Spleen (tissue), 11 donors: ENCODE measurements at regions not wholly inside any gene's neighbourhood (a gene's known extent, or its start where the extent isn't known, plus 50 kb on each side); places are given as distances from the start of the nearest gene placed in this dataset.

Experiments used
- DNase-seq: peaks from one replicate; pipeline ENCODE4 v3.0.0-alpha.2; 2020
- H3K27ac ChIP-seq, 8 donors: fragments of 200-600 bp; sonication (generic) in 7 of 8; 1 replicate in 4 of 8; 2 replicates in 4 of 8; pipeline versions ENCODE4 v1.5.0 to v1.8.0; 2016 to 2021; ENCODE audit warnings: inconsistent platforms in 4 of 8, mild to moderate bottlenecking in 4 of 8, moderate library complexity in 1 of 8
- H3K27me3 ChIP-seq, 7 donors: fragments of 200-600 bp; sonication (generic) in 6 of 7; replicated peaks in 1 of 7; 1 replicate in 4 of 7; 2 replicates in 3 of 7; pipeline versions ENCODE4 v1.5.0 to v1.8.0; 2016 to 2021; ENCODE audit warnings: inconsistent platforms in 3 of 7, mild to moderate bottlenecking in 1 of 7
- H3K36me3 ChIP-seq, 6 donors: fragments of 200-600 bp; sonication (generic) in 5 of 6; 1 replicate in 4 of 6; 2 replicates in 2 of 6; pipeline versions ENCODE4 v1.5.0 to v1.8.0; 2016 to 2021; ENCODE audit warnings: inconsistent platforms in 2 of 6
- H3K4me1 ChIP-seq, 6 donors: fragments of 200-600 bp; sonication (generic) in 5 of 6; 1 replicate in 3 of 6; 2 replicates in 3 of 6; pipeline versions ENCODE4 v1.5.0 to v1.8.0; 2016 to 2021; ENCODE audit warnings: inconsistent platforms in 3 of 6
- H3K4me3 ChIP-seq, 8 donors: fragments of 200-600 bp; sonication (generic) in 7 of 8; 1 replicate in 4 of 8; 2 replicates in 4 of 8; pipeline versions ENCODE4 v1.5.0 to v1.8.0; 2016 to 2021; ENCODE audit warnings: inconsistent platforms in 4 of 8, mild to moderate bottlenecking in 4 of 8, moderate library complexity in 2 of 8
- H3K9me3 ChIP-seq, 8 donors: fragments of 200-600 bp; sonication (generic) in 7 of 8; 1 replicate in 4 of 8; 2 replicates in 4 of 8; pipeline versions ENCODE4 v1.5.0 to v1.8.0; 2016 to 2021; ENCODE audit warnings: inconsistent platforms in 4 of 8
- CTCF ChIP-seq, 11 experiments: fragments of 200-600 bp in 7 of 11; fragments of 450-650 bp in 4 of 11; sonication (generic) in 4 of 11; IDR thresholded peaks in 8 of 11; conservative IDR thresholded peaks in 3 of 11; 1 replicate in 7 of 11; 2 replicates in 4 of 11; pipeline versions ENCODE4 v1.4.0 to v1.8.0; 2016 to 2021; ENCODE audit warnings: antibody characterized with exemption in 11 of 11, inconsistent platforms in 4 of 11, mild to moderate bottlenecking in 1 of 11
- POLR2A ChIP-seq, 3 donors: fragments of 450-650 bp; IDR thresholded peaks; one replicate each; pipeline ENCODE4 v1.5.1; 2017; ENCODE audit warnings: antibody characterized with exemption in 3 of 3, mild to moderate bottlenecking in 1 of 3
- POLR2AphosphoS5 ChIP-seq, 3 donors: sonication (generic); formaldehyde crosslinking; IDR thresholded peaks; one replicate each; pipeline ENCODE4 v1.5.1; 2017; ENCODE audit warnings: antibody characterized with exemption in 3 of 3
- WGBS, 5 donors: extraction: QIAGEN DNeasy Blood & Tissue Kit in 3 of 5; methylation state at CpG; one replicate each; pipeline versions ENCODE4 v1.1.5 to v1.1.7; 2013 to 2018; 5-methylcytosine and 5-hydroxymethylcytosine counted together
- intact Hi-C: fragments of 100-400 bp; cut with DNase I; formaldehyde crosslinking; loops from one replicate; pipeline ENCODE4 v1.15.0; 2023; ENCODE audit warnings: low total_unique reads
- donor health status: healthy with polysubstance abuse.
- donor health status: DM: no; HTN: no; CAD: no; lungs with moderate emphysema.
- donor health status: DM: no; HTN: no; CAD: no.
- donor health status: Bipolar disorder and iron deficiency.
- donor health status: healthy.
- donor health status: DM: no; HTN: no; CAD: no.
- donor health status: DM: yes; HTN: yes; CAD: no.

- peaks cover 0 to 21% (median 10%) of the 10 kb centered on the region in 6 donors for H3K4me1 ChIP-seq
- no peaks in the 10 kb centered on the region for H3K27me3 ChIP-seq
- no peak overlapping the region for H3K4me3 ChIP-seq
- no peak for TF ChIP-seq CTCF (IDR thresholded peaks at IDR 0.05 in 8 of 11, conservative IDR thresholded peaks at IDR 0.05 in 3 of 11)
- no peak for TF ChIP-seq POLR2A (IDR thresholded peaks at IDR 0.05)
- no peak for TF ChIP-seq POLR2AphosphoS5 (IDR thresholded peaks at IDR 0.05)
- no peaks in the 10 kb centered on the region for H3K36me3 ChIP-seq
- no peak for DNase-seq
- H3K27ac ChIP-seq = peak overlapping the region in 3 of 8 donors; percentile 5 to 52 (median 34)
- peaks cover 0 to 10% (median 2%) of the 10 kb centered on the region in 8 donors for H3K9me3 ChIP-seq
- 83 to 90% (median 88%) methylated on average over 5 of the region's 5 CpGs for WGBS, 5 donors
- intact Hi-C loops = no loop called here
Observed at GRCh38 chr3:30263238-30263924, 343.0 kb upstream of the TGFBR2 start.

GRCh38 chr3:30263925-30264313 is 342.5 kb upstream of the TGFBR2 start:
- no peak for DNase-seq
- H3K36me3 ChIP-seq = no peaks in the 10 kb centered on the region
- no peak overlapping the region for H3K27ac ChIP-seq
- 83 to 95% (median 87%) methylated on average over 4 of the region's 4 CpGs for WGBS, 5 donors
- no peak overlapping the region for H3K4me3 ChIP-seq
- peaks cover 0 to 21% (median 10%) of the 10 kb centered on the region in 6 donors for H3K4me1 ChIP-seq
- TF ChIP-seq POLR2A (IDR thresholded peaks at IDR 0.05) (no peak), POLR2AphosphoS5 (IDR thresholded peaks at IDR 0.05) (no peak)
- intact Hi-C loops = no loop called here
- H3K27me3 ChIP-seq = no peaks in the 10 kb centered on the region
- peaks cover 0 to 10% (median 2%) of the 10 kb centered on the region in 8 donors for H3K9me3 ChIP-seq

GRCh38 chr3:30266524-30266923 is 339.9 kb upstream of the TGFBR2 start:
- Histone ChIP-seq H3K27me3 (no peaks in the 10 kb centered on the region), H3K27ac (no peak overlapping the region), H3K4me1 (peaks cover 0 to 34% (median 15%) of the 10 kb centered on the region in 6 donors), H3K4me3 (no peak overlapping the region), H3K36me3 (no peaks in the 10 kb centered on the region), H3K9me3 (peaks cover 0 to 10% (median 2%) of the 10 kb centered on the region in 8 donors)
- DNase-seq = no peak
- WGBS, 5 donors = 90 to 99% (median 96%) methylated on average over 2 of the region's 2 CpGs
- intact Hi-C loops = no loop called here
- TF ChIP-seq POLR2A (IDR thresholded peaks at IDR 0.05) (no peak), CTCF (IDR thresholded peaks at IDR 0.05 in 8 of 11, conservative IDR thresholded peaks at IDR 0.05 in 3 of 11) (no peak), POLR2AphosphoS5 (IDR thresholded peaks at IDR 0.05) (no peak)

- no peaks in the 10 kb centered on the region for H3K27me3 ChIP-seq
- WGBS, 5 donors = 68 to 78% (median 69%) methylated on average over 4 of the region's 4 CpGs
- H3K4me1 ChIP-seq = peaks cover 0 to 20% (median 10%) of the 10 kb centered on the region in 6 donors
- no peak overlapping the region for H3K4me3 ChIP-seq
- H3K27ac ChIP-seq = no peak overlapping the region
- TF ChIP-seq POLR2A (IDR thresholded peaks at IDR 0.05) = no peak
- TF ChIP-seq POLR2AphosphoS5 (IDR thresholded peaks at IDR 0.05) = no peak
- no peak for TF ChIP-seq CTCF (IDR thresholded peaks at IDR 0.05 in 8 of 11, conservative IDR thresholded peaks at IDR 0.05 in 3 of 11)
- intact Hi-C loops = no loop called here
- H3K9me3 ChIP-seq = peaks cover 0 to 10% (median 2%) of the 10 kb centered on the region in 8 donors
- no peaks in the 10 kb centered on the region for H3K36me3 ChIP-seq
- no peak for DNase-seq
Observed at GRCh38 chr3:30268288-30268687, 338.1 kb upstream of the TGFBR2 start.
